GM23338 (cell line): ENCODE measurements at regions not wholly inside any gene's neighbourhood (a gene's known extent, or its start where the extent isn't known, plus 50 kb on each side); places are given as distances from the start of the nearest gene placed in this dataset.

ENCODE experiments used
- ATAC-seq: fragments of 200-7000 bp; cut with Tn5 transposase; 3 replicates; pipeline ENCODE4 v1.9.1; 2020
- DNase-seq: peaks from one replicate; pipeline ENCODE4 v3.0.0-alpha.2; 2015; ENCODE audit warnings: low spot score
- H2AFZ ChIP-seq: fragments of 200-600 bp; sonication (generic); 2 replicates; pipeline ENCODE4 v1.8.0; 2016; ENCODE audit warnings: antibody characterized with exemption, mild to moderate bottlenecking, moderate library complexity
- H3F3A ChIP-seq: fragments of 200-600 bp; sonication (generic); replicated peaks from 2 replicates; pipeline ENCODE4 v1.8.0; 2017; ENCODE audit warnings: antibody characterized with exemption, mixed run types, low read depth
- H3K27ac ChIP-seq: fragments of 200-600 bp; sonication (generic); 2 replicates; pipeline ENCODE4 v1.6.1; 2016; ENCODE audit warnings: low read depth
- H3K27me3 ChIP-seq: fragments of 200-600 bp; sonication (generic); 2 replicates; pipeline ENCODE4 v1.8.0; 2016; ENCODE audit warnings: mild to moderate bottlenecking, mixed run types, moderate library complexity; ENCODE audit not compliant: insufficient read depth
- H3K36me3 ChIP-seq: fragments of 200-600 bp; sonication (generic); 2 replicates; pipeline ENCODE4 v1.8.0; 2016; ENCODE audit warnings: mild to moderate bottlenecking; ENCODE audit not compliant: insufficient read depth
- H3K4me1 ChIP-seq: fragments of 200-600 bp; sonication (generic); 2 replicates; pipeline ENCODE4 v1.8.0; 2016; ENCODE audit warnings: mild to moderate bottlenecking, moderate library complexity; ENCODE audit not compliant: insufficient read depth
- H3K4me2 ChIP-seq: fragments of 200-600 bp; sonication (generic); 2 replicates; pipeline ENCODE4 v1.7.1; 2017; ENCODE audit warnings: mixed run types
- H3K4me3 ChIP-seq: fragments of 200-600 bp; sonication (generic); 2 replicates; pipeline ENCODE4 v1.6.1; 2016; ENCODE audit warnings: mixed run types
- H3K79me2 ChIP-seq: fragments of 200-600 bp; sonication (generic); replicated peaks from 2 replicates; pipeline ENCODE4 v1.8.0; 2017; ENCODE audit warnings: mild to moderate bottlenecking; ENCODE audit not compliant: insufficient read depth
- H3K9me2 ChIP-seq: fragments of 200-600 bp; sonication (generic); 2 replicates; pipeline ENCODE4 v1.8.0; 2017; ENCODE audit not compliant: insufficient read depth
- H4K20me1 ChIP-seq: fragments of 200-600 bp; sonication (generic); replicated peaks from 2 replicates; pipeline ENCODE4 v1.8.0; 2017; ENCODE audit warnings: mild to moderate bottlenecking; ENCODE audit not compliant: insufficient read depth
- H3K27ac Mint-ChIP-seq: 2 replicates; pipeline ENCODE4 v1.8.0; 2020; ENCODE audit warnings: inconsistent platforms, mild to moderate bottlenecking, moderate library complexity, mixed read lengths
- H3K27me3 Mint-ChIP-seq: 3 replicates; pipeline ENCODE4 v1.8.0; 2022; ENCODE audit warnings: low read depth, mild to moderate bottlenecking, moderate library complexity, mixed read lengths, inconsistent platforms; ENCODE audit not compliant: insufficient read depth, poor library complexity
- H3K36me3 Mint-ChIP-seq: 3 replicates; pipeline ENCODE4 v1.8.0; 2021; ENCODE audit warnings: low read depth, mild to moderate bottlenecking, inconsistent platforms, moderate library complexity, mixed read lengths
- H3K4me1 Mint-ChIP-seq: 3 replicates; pipeline ENCODE4 v1.8.0; 2020; ENCODE audit warnings: mild to moderate bottlenecking, inconsistent platforms, mixed read lengths
- H3K4me3 Mint-ChIP-seq: 3 replicates; pipeline ENCODE4 v1.8.0; 2021; ENCODE audit warnings: moderate library complexity, mild to moderate bottlenecking, inconsistent platforms, mixed read lengths
- H3K9me3 Mint-ChIP-seq: 3 replicates; pipeline ENCODE4 v1.8.0; 2020; ENCODE audit warnings: moderate library complexity, mild to moderate bottlenecking, inconsistent platforms, mixed read lengths
- CREB1 ChIP-seq: fragments of 250-450 bp; sonication (Bioruptor Pico); IDR thresholded peaks from 2 replicates; pipeline ENCODE4 v1.5.0; 2020; ENCODE audit warnings: low read depth, mild to moderate bottlenecking, moderate library complexity
- EZH2phosphoT487 ChIP-seq: fragments of 200-600 bp; sonication (generic); IDR thresholded peaks from one replicate; pipeline ENCODE4 v1.8.1; 2018; ENCODE audit warnings: antibody characterized with exemption; ENCODE audit not compliant: unreplicated experiment
- NANOG ChIP-seq: IDR thresholded peaks from 2 replicates; pipeline ENCODE4 v1.6.1; 2016; ENCODE audit warnings: antibody characterized with exemption, borderline replicate concordance
- POLR2AphosphoS5 ChIP-seq: IDR thresholded peaks from 2 replicates; pipeline ENCODE4 v1.6.1; 2016; ENCODE audit warnings: antibody characterized with exemption, low read depth
- STAT1 ChIP-seq: IDR thresholded peaks from one replicate; pipeline ENCODE4 v1.6.1; 2016; ENCODE audit warnings: antibody characterized with exemption; ENCODE audit not compliant: unreplicated experiment
- ZNF114 ChIP-seq: fragments of 250-450 bp; sonication (Bioruptor Pico); IDR thresholded peaks from 2 replicates; pipeline ENCODE4 v1.5.0; 2020; ENCODE audit warnings: mild to moderate bottlenecking, moderate library complexity
- TF ChIP-seq, protein P1 (sequence below): IDR thresholded peaks from 2 replicates; pipeline ENCODE4 v1.6.1; 2016; ENCODE audit warnings: antibody characterized with exemption
- TF ChIP-seq, protein P2 (sequence below): IDR thresholded peaks from one replicate; pipeline ENCODE4 v1.6.1; 2018; ENCODE audit warnings: antibody characterized with exemption; ENCODE audit not compliant: unreplicated experiment
- TF ChIP-seq, protein P3 (sequence below), 2 experiments: fragments of 200-600 bp in 1 of 2; sonication (generic) in 1 of 2; conservative IDR thresholded peaks; 2 replicates each; pipeline versions ENCODE4 v1.5.1 to v1.6.1; 2016 to 2017; ENCODE audit warnings: antibody characterized with exemption in 2 of 2, low read depth in 2 of 2, mild to moderate bottlenecking in 2 of 2, moderate library complexity in 1 of 2

DNA sequence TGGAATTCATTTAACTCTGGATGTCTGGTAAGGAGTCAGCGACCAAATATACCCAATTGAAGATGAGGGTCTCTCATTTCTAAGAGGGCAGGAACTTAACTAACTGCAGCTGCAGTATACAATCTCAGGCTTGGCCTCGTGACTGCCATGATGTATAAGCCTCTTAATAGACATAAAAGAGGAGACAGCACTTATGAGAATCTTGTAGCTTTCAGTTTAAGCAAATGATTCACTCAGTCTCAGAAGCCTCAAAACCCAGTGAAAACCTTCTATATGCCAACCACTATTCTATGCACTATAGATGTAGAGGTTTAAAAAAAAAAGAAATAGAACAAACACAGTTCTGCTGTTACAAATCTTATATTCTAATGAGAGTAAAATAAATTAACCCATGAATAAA is 513.9 kb downstream of the TBL1XR1 start:
- Histone ChIP-seq H3K79me2 (no peaks in the 10 kb centered on the region), H3K4me2 (no peak overlapping the region), H3K4me1 (no peaks in the 10 kb centered on the region), H3F3A (no peaks in the 10 kb centered on the region), H3K27ac (no peak overlapping the region), H3K36me3 (no peaks in the 10 kb centered on the region), H4K20me1 (no peaks in the 10 kb centered on the region), H3K27me3 (no peaks in the 10 kb centered on the region), H3K9me2 (no peaks in the 10 kb centered on the region), H2AFZ (no peak overlapping the region), H3K4me3 (no peak overlapping the region)
- TF ChIP-seq NANOG (no peak), EZH2phosphoT487 (no peak), POLR2AphosphoS5 (no peak), ZNF114 (CRISPR knock-in tag) (no peak), CREB1 (CRISPR knock-in tag) (no peak), STAT1 (no peak)
- TF ChIP-seq, protein P1, sequence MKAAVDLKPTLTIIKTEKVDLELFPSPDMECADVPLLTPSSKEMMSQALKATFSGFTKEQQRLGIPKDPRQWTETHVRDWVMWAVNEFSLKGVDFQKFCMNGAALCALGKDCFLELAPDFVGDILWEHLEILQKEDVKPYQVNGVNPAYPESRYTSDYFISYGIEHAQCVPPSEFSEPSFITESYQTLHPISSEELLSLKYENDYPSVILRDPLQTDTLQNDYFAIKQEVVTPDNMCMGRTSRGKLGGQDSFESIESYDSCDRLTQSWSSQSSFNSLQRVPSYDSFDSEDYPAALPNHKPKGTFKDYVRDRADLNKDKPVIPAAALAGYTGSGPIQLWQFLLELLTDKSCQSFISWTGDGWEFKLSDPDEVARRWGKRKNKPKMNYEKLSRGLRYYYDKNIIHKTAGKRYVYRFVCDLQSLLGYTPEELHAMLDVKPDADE: no peak
- TF ChIP-seq, protein P2, sequence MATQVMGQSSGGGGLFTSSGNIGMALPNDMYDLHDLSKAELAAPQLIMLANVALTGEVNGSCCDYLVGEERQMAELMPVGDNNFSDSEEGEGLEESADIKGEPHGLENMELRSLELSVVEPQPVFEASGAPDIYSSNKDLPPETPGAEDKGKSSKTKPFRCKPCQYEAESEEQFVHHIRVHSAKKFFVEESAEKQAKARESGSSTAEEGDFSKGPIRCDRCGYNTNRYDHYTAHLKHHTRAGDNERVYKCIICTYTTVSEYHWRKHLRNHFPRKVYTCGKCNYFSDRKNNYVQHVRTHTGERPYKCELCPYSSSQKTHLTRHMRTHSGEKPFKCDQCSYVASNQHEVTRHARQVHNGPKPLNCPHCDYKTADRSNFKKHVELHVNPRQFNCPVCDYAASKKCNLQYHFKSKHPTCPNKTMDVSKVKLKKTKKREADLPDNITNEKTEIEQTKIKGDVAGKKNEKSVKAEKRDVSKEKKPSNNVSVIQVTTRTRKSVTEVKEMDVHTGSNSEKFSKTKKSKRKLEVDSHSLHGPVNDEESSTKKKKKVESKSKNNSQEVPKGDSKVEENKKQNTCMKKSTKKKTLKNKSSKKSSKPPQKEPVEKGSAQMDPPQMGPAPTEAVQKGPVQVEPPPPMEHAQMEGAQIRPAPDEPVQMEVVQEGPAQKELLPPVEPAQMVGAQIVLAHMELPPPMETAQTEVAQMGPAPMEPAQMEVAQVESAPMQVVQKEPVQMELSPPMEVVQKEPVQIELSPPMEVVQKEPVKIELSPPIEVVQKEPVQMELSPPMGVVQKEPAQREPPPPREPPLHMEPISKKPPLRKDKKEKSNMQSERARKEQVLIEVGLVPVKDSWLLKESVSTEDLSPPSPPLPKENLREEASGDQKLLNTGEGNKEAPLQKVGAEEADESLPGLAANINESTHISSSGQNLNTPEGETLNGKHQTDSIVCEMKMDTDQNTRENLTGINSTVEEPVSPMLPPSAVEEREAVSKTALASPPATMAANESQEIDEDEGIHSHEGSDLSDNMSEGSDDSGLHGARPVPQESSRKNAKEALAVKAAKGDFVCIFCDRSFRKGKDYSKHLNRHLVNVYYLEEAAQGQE: no peak
- TF ChIP-seq, protein P3, sequence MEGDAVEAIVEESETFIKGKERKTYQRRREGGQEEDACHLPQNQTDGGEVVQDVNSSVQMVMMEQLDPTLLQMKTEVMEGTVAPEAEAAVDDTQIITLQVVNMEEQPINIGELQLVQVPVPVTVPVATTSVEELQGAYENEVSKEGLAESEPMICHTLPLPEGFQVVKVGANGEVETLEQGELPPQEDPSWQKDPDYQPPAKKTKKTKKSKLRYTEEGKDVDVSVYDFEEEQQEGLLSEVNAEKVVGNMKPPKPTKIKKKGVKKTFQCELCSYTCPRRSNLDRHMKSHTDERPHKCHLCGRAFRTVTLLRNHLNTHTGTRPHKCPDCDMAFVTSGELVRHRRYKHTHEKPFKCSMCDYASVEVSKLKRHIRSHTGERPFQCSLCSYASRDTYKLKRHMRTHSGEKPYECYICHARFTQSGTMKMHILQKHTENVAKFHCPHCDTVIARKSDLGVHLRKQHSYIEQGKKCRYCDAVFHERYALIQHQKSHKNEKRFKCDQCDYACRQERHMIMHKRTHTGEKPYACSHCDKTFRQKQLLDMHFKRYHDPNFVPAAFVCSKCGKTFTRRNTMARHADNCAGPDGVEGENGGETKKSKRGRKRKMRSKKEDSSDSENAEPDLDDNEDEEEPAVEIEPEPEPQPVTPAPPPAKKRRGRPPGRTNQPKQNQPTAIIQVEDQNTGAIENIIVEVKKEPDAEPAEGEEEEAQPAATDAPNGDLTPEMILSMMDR (conservative IDR thresholded peaks at IDR 0.05; ENCODE audit: low read depth in 2 of 2): no peak
- no peak for ATAC-seq
- no peak for DNase-seq
- no peaks in the 10 kb centered on the region for H3K4me1 Mint-ChIP-seq
- H3K27ac Mint-ChIP-seq: no peak overlapping the region
- peaks cover 2% of the 10 kb centered on the region; the same call in 1 of the 3 replicates for H3K36me3 Mint-ChIP-seq
- H3K27me3 Mint-ChIP-seq: no peaks in the 10 kb centered on the region
- peaks cover 19% of the 10 kb centered on the region; the same call in 2 of the 3 replicates for H3K9me3 Mint-ChIP-seq
- no peak overlapping the region for H3K4me3 Mint-ChIP-seq
